Common myeloid progenitor, CD34-positive (primary cell): ENCODE measurements at regions not wholly inside any gene's neighbourhood (a gene's known extent, or its start where the extent isn't known, plus 50 kb on each side); places are given as distances from the start of the nearest gene placed in this dataset.

Experiments
- CTCF ChIA-PET: fragments of 350-600 bp; sonication (Branson Sonifier 250); formaldehyde crosslinking; loops from one replicate; lab custom pipeline; 2021; ENCODE audit warnings: antibody characterized with exemption; lab: Charles Lee
- POLR2A ChIA-PET: fragments of 350-600 bp; sonication (Branson Sonifier 250); formaldehyde crosslinking; loops from one replicate; lab custom pipeline; 2021; ENCODE audit warnings: antibody characterized with exemption; lab: Charles Lee
- DNase-seq, 3 donors: peaks; one replicate each; pipeline versions ENCODE4 v3.0.0 to v3.0.0-alpha.2; 2013
- H3K27ac ChIP-seq, 2 experiments: 1 replicate in 1 of 2; 2 replicates in 1 of 2; pipeline ENCODE4 v1.7.0; 2013; ENCODE audit warnings: inconsistent platforms in 2 of 2, low read length in 2 of 2, mild to moderate bottlenecking in 2 of 2, low read depth in 1 of 2, moderate library complexity in 1 of 2; ENCODE audit not compliant: severe bottlenecking in 2 of 2, insufficient read depth in 1 of 2, poor library complexity in 1 of 2
- H3K27me3 ChIP-seq, 5 experiments: replicated peaks in 2 of 5; 1 replicate in 3 of 5; 2 replicates in 2 of 5; pipeline versions ENCODE4 v1.6.1 to v1.7.0; 2013; ENCODE audit warnings: low read length in 4 of 5, mild to moderate bottlenecking in 2 of 5, moderate library complexity in 2 of 5, inconsistent platforms in 1 of 5; ENCODE audit not compliant: insufficient read depth in 5 of 5, control insufficient read depth in 4 of 5
- H3K36me3 ChIP-seq, 4 experiments: 1 replicate in 2 of 4; 2 replicates in 2 of 4; pipeline versions ENCODE4 v1.6.1 to v1.7.0; 2013; ENCODE audit warnings: low read length in 3 of 4, control low read depth in 1 of 4, mild to moderate bottlenecking in 1 of 4; ENCODE audit not compliant: control insufficient read depth in 4 of 4, insufficient read depth in 4 of 4
- H3K4me1 ChIP-seq, 4 experiments: 1 replicate in 3 of 4; 2 replicates in 1 of 4; pipeline versions ENCODE4 v1.6.1 to v1.7.1; 2013; ENCODE audit warnings: low read length in 3 of 4, mild to moderate bottlenecking in 3 of 4, control low read depth in 1 of 4, inconsistent platforms in 1 of 4, moderate library complexity in 1 of 4; ENCODE audit not compliant: control insufficient read depth in 4 of 4, insufficient read depth in 4 of 4; ENCODE audit errors: control extremely low read depth in 1 of 4
- H3K4me3 ChIP-seq, 7 experiments: 1 replicate in 4 of 7; 2 replicates in 3 of 7; pipeline versions ENCODE4 v1.5.1 to v1.7.0; 2013; ENCODE audit warnings: mild to moderate bottlenecking in 7 of 7, low read length in 6 of 7, moderate library complexity in 6 of 7, inconsistent platforms in 2 of 7, low read depth in 2 of 7, control low read depth in 1 of 7; ENCODE audit not compliant: insufficient read depth in 4 of 7, control insufficient read depth in 1 of 7; ENCODE audit errors: extremely low read depth in 1 of 7
- H3K9me3 ChIP-seq, 5 experiments: 1 replicate in 4 of 5; 2 replicates in 1 of 5; pipeline versions ENCODE4 v1.6.1 to v1.7.1; 2013; ENCODE audit warnings: low read length in 4 of 5, mild to moderate bottlenecking in 2 of 5, inconsistent platforms in 1 of 5, low read depth in 1 of 5, moderate library complexity in 1 of 5; ENCODE audit not compliant: control insufficient read depth in 4 of 5, insufficient read depth in 2 of 5; ENCODE audit errors: control extremely low read depth in 1 of 5
- WGBS: methylation state at CpG from one replicate; pipeline ENCODE4 v1.1.5; 2013; ENCODE audit not compliant: insufficient coverage; 5-methylcytosine and 5-hydroxymethylcytosine counted together

DNA sequence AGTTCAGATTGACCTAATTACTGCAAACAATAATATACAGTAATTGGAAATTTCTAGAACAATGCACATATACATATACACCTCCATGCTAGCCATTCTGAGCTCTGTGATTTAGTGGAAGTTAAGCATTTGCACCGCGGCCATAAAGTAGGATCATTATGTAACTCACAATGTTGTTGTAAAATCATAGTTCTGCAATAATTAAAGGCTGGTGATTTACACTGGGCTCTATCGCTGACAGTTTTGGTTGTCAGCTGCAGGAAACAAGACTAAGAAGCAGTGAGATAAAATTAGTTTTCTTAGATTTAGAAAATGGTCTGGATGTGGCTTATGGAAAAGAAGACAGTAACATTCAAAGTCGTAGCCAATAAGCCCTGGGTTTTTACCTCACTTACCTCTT lies 776.3 kb downstream of the TMEM121 start:
- H3K27me3 ChIP-seq: no peaks in the 10 kb centered on the region
- H3K27ac ChIP-seq: no peak overlapping the region
- ChIA-PET CTCF (interaction anchor here (0.7 to 3.1 kb wide), 9 partner anchors 9 to 240 kb away, joined by 3 to 18 read pairs (median 3); no protein-coding TSS in a partner anchor), POLR2A (interaction anchor here (0.6 to 0.7 kb wide), 2 partner anchors 25 to 125 kb away, joined by 3 read pairs; no protein-coding TSS in a partner anchor)
- H3K4me3 ChIP-seq: no peak overlapping the region
- 0% methylated on average over 3 of the region's 4 CpGs for WGBS
- peak; percentile 12 to 81 (median 72) for DNase-seq
- H3K4me1 ChIP-seq: peaks cover 0 to 54% (median 21%) of the 10 kb centered on the region in 4 experiments
- H3K9me3 ChIP-seq: no peaks in the 10 kb centered on the region
- H3K36me3 ChIP-seq: no peaks in the 10 kb centered on the region

DNA sequence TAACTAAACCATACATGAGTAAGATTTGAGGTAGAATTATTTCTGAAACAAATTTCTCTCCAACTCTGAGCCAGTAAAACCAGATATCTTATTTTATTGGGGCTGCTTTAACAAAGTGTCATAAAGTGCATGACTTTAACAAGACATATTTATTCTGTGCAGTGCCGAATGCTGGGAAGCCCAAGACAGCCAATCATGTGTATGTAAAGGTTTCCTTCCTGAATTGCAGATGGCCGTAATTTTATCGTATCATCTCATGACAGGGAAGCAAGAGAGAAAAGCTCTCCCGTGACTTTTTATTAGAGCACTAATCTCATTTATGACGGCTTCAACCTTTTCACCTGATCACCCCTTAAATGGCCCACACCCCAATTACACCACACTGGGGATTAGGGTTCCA lies 777.9 kb downstream of the TMEM121 start:
- H3K27ac ChIP-seq: no peak overlapping the region
- peak; percentile 26 to 82 (median 62) for DNase-seq
- H3K4me3 ChIP-seq: peak overlapping the region in 1 of 7 experiments; percentile 11
- no peaks in the 10 kb centered on the region for H3K36me3 ChIP-seq
- peaks cover 0 to 52% (median 21%) of the 10 kb centered on the region in 4 experiments for H3K4me1 ChIP-seq
- 0% methylated on average over 3 of the region's 5 CpGs for WGBS
- H3K27me3 ChIP-seq: no peaks in the 10 kb centered on the region
- CTCF ChIA-PET: interaction anchor here (0.9 to 1.6 kb wide), 4 partner anchors 9 to 15 kb away, joined by 3 to 6 read pairs (median 4); no protein-coding TSS in a partner anchor
- POLR2A ChIA-PET: interaction anchor here (0.6 kb wide), 2 partner anchors 52 to 165 kb away, joined by 3 read pairs; no protein-coding TSS in a partner anchor
- peaks cover 0 to 2% (median 0%) of the 10 kb centered on the region in 5 experiments for H3K9me3 ChIP-seq

DNA sequence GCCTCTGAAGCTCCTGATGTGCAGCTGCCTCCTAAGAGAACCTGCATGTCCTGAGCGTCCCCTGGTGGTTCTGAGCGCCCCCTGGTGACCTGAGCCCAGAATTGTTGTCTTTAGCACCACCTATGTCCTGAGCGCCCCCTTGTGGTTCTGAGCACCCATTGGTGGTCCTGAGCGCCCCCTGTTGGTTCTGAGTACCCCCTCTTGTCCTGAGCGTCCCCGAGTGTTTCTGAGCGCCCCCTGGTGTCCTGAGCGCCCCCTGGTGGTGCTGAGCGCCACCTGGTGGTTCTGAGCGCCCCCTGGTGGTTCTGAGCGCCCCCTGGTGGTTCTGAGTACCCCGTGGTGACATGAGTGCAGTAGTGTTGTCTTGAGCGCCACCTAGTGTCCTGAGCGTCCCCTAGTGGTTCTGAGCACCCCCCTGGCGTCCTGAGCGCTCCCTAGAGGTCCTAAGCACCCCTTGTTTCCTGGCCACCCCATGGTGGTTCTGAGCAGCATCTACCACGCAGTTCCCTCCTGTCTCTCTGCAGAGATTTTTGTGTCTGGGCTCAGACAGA lies 782.5 kb downstream of the TMEM121 start:
- Histone ChIP-seq H3K9me3 (peaks cover 0 to 2% (median 0%) of the 10 kb centered on the region in 5 experiments), H3K27ac (no peak overlapping the region), H3K27me3 (peaks cover 0 to under 1% (median 0%) of the 10 kb centered on the region in 5 experiments), H3K4me1 (peaks cover 0 to 10% (median 5%) of the 10 kb centered on the region in 4 experiments), H3K36me3 (no peaks in the 10 kb centered on the region), H3K4me3 (no peak overlapping the region)
- ChIA-PET CTCF (interaction anchor here (0.7 to 3.2 kb wide), 22 partner anchors 9 to 208 kb away, joined by 3 to 23 read pairs (median 4); no protein-coding TSS in a partner anchor), POLR2A (no interaction called here)
- peak; percentile 80 to 92 (median 91) for DNase-seq
- WGBS: 52% methylated on average over 15 of the region's 17 CpGs

DNA sequence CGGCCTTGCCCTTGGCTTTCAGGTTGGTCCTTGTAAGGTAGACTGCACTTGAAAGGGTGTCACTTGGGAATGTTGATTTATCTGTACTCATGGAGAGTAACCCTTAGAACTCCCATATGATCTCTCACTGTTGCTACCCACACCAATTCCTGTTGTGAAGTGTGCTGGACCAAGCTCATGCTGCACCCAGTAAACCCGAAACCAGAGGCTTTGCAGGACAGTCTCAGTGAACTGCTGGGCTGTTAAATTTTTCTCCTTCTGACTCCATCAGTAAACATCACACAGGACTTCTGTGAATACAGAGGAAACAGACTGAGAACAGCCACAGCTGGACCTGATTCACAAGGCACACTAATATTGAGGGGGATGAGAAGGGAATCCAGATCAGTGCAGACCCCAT lies 783.0 kb downstream of the TMEM121 start:
- H3K4me1 ChIP-seq: peaks cover 0 to 5% (median 2%) of the 10 kb centered on the region in 4 experiments
- ChIA-PET POLR2A (no interaction called here), CTCF (interaction anchor here (0.7 to 3.2 kb wide), 10 partner anchors 9 to 108 kb away, joined by 3 to 23 read pairs (median 4); no protein-coding TSS in a partner anchor)
- H3K4me3 ChIP-seq: no peak overlapping the region
- DNase-seq: no peak
- 100% methylated on average over 1 of the region's 2 CpGs for WGBS
- no peak overlapping the region for H3K27ac ChIP-seq
- peaks cover 0 to 2% (median 0%) of the 10 kb centered on the region in 5 experiments for H3K9me3 ChIP-seq
- no peaks in the 10 kb centered on the region for H3K36me3 ChIP-seq
- H3K27me3 ChIP-seq: peaks cover 0 to 3% (median 0%) of the 10 kb centered on the region in 5 experiments

DNA sequence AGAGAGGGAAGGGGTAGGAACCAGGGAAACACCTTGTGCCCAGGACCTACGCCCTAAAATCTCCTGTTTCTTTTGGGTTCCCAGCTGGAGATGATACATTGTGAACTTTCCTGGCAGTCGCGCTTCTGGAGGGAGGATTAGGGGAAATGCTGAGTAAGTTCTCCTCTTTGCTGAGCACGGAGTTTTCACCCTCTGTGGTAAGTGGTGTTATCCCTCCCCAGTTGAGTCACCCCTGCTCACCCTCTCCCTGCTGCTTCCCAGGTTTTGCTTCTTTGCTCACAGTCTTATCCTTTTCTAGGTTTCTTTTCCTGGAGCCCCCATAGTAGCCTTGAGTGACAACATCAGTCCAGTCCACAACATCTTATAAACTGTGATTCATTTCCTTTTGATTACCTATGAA lies 789.1 kb downstream of the TMEM121 start:
- WGBS: 43% methylated on average over 4 of the region's 4 CpGs
- H3K4me1 ChIP-seq: peaks cover 0 to 7% (median 3%) of the 10 kb centered on the region in 4 experiments
- H3K36me3 ChIP-seq: no peaks in the 10 kb centered on the region
- H3K27me3 ChIP-seq: peaks cover 0 to 3% (median 0%) of the 10 kb centered on the region in 5 experiments
- ChIA-PET POLR2A (interaction anchor here (0.5 kb wide), 1 partner anchor 546 kb away, joined by 3 read pairs; no protein-coding TSS in a partner anchor), CTCF (interaction anchor here (0.9 kb wide), 2 partner anchors 31 to 48 kb away, joined by 3 read pairs; no protein-coding TSS in a partner anchor)
- no peak overlapping the region for H3K4me3 ChIP-seq
- H3K9me3 ChIP-seq: peaks cover 0 to 6% (median 0%) of the 10 kb centered on the region in 5 experiments
- DNase-seq: no peak
- H3K27ac ChIP-seq: no peak overlapping the region

DNA sequence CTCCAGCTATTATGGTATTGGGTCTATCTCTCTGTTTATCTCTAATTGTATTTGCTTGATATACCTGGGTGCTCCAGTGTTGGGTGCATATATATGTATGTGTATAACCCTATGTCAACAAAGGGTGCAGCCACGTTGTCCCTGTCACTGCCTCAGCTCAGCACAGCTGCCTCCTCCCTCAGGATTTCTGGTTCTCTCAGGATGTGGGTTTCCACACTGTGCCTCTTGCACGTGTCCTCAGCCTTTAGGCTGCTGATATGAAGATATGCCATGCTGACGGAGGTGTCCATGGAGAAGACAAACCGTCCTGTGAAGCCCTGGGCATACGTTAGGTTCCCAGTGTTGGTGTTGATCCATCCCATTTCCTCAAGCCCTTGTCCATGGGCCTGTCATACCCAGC lies 791.2 kb downstream of the TMEM121 start:
- DNase-seq: no peak
- ChIA-PET POLR2A (interaction anchor here (1.3 kb wide), 1 partner anchor 9 kb away, joined by 3 read pairs; no protein-coding TSS in a partner anchor), CTCF (interaction anchor here (0.6 to 5.0 kb wide), 19 partner anchors 8 to 147 kb away, joined by 3 to 23 read pairs (median 4); no protein-coding TSS in a partner anchor)
- no peak overlapping the region for H3K4me3 ChIP-seq
- H3K27me3 ChIP-seq: peaks cover 0 to 3% (median 0%) of the 10 kb centered on the region in 5 experiments
- no peaks in the 10 kb centered on the region for H3K36me3 ChIP-seq
- peaks cover 0 to 6% (median 0%) of the 10 kb centered on the region in 5 experiments for H3K9me3 ChIP-seq
- 28% methylated on average over 5 of the region's 5 CpGs for WGBS
- peaks cover 0 to 7% (median 3%) of the 10 kb centered on the region in 4 experiments for H3K4me1 ChIP-seq
- H3K27ac ChIP-seq: no peak overlapping the region
